ENCODE measurements at regions not wholly inside any gene's neighbourhood (a gene's known extent, or its start where the extent isn't known, plus 50 kb on each side); places are given as distances from the start of the nearest gene placed in this dataset.

DNA sequence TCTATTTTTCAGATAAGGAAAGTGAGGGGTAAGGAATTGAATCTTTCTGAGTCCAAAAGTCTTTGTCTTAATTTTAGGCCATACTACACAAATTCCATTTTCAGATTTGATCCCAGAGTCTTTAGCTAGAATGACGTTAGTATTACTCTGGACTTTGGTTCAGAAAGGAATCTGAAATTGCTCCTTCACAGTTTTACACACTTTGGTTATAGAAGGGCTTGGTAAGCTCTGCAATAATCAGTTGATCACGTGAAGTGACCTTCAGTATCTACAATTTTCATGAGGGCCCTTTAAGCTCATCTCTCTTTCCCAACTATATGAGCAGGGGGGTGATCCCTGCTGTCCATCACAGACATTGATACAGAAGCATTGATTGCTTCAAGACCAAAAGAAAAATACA lies 103.4 kb upstream of the ESRRG start:
- TF ChIP-seq ZNF8 (CRISPR knock-in tag; IDR thresholded peaks at IDR 0.05) (no peak), ARNTL (CRISPR knock-in tag; IDR thresholded peaks at IDR 0.05; ENCODE audit: borderline replicate concordance, low read depth) (no peak), ZNF70 (CRISPR knock-in tag; IDR thresholded peaks at IDR 0.05) (no peak)

All from SK-N-SH treated with all-trans-retinoic acid at 6 μM for 48 hours (cell line).